ENCODE measurements at regions not wholly inside any gene's neighbourhood (a gene's known extent, or its start where the extent isn't known, plus 50 kb on each side); places are given as distances from the start of the nearest gene placed in this dataset.
"Not testable (repeated sequence)": the region's sequence is repeated elsewhere in the genome, so short reads cannot be mapped to it uniquely, and the experiment has no call there.

GRCh38 chr5:18617191-18617590 lies 982.9 kb downstream of the TAF11L14 start:
- DNase-seq: not testable (repeated sequence)

- DNase-seq: no peak
Measured at GRCh38 chr5:18630458-18631045, 996.3 kb downstream of the TAF11L14 start.

GRCh38 chr5:18652404-18653215 lies 1018.4 kb downstream of the TAF11L14 start:
- DNase-seq: no peak

- no peak for DNase-seq
Measured at GRCh38 chr5:18653216-18653752, 1019.0 kb downstream of the TAF11L14 start.

GRCh38 chr5:18660511-18660910 lies 1026.3 kb downstream of the TAF11L14 start:
- no peak for DNase-seq

GRCh38 chr5:18662231-18662630 lies 1028.0 kb downstream of the TAF11L14 start:
- DNase-seq: no peak

GRCh38 chr5:18674212-18674611 lies 1040.0 kb downstream of the TAF11L14 start:
- DNase-seq: not testable (repeated sequence)

- no peak for DNase-seq
Measured at GRCh38 chr5:18675041-18675440, 1040.8 kb downstream of the TAF11L14 start.

GRCh38 chr5:18686253-18686652 lies 1052.0 kb downstream of the TAF11L14 start:
- no peak for DNase-seq

GRCh38 chr5:18687429-18687828 lies 1053.2 kb downstream of the TAF11L14 start:
- DNase-seq: no peak

GRCh38 chr5:18699681-18700080 lies 1065.4 kb downstream of the TAF11L14 start:
- DNase-seq: no peak

- no peak for DNase-seq
Measured at GRCh38 chr5:18702821-18703220, 1068.6 kb downstream of the TAF11L14 start.

- DNase-seq: no peak
Measured at GRCh38 chr5:18712936-18713485, 1078.8 kb downstream of the TAF11L14 start.

GRCh38 chr5:18720002-18720401 lies 1085.7 kb downstream of the TAF11L14 start:
- no peak for DNase-seq

- no peak for DNase-seq
Measured at GRCh38 chr5:18732556-18733479, 1098.6 kb downstream of the TAF11L14 start.

- no peak for DNase-seq
Measured at GRCh38 chr5:18736051-18736398, 1101.8 kb downstream of the TAF11L14 start.

GRCh38 chr5:18736736-18737135 lies 1102.5 kb downstream of the TAF11L14 start:
- DNase-seq: not testable (repeated sequence)

- no peak for DNase-seq
Measured at GRCh38 chr5:18740301-18740700, 1106.0 kb downstream of the TAF11L14 start.

- no peak for DNase-seq
Measured at GRCh38 chr5:18742830-18743229, 1108.6 kb downstream of the TAF11L14 start.

- DNase-seq: no peak
Measured at GRCh38 chr5:18744441-18744840, 1110.2 kb downstream of the TAF11L14 start.

- no peak for DNase-seq
Measured at GRCh38 chr5:18745042-18745987, 1111.1 kb downstream of the TAF11L14 start.

Data from activated CD4-positive, CD25-positive, alpha-beta regulatory T cell (primary cell).